ENCODE measurements at regions not wholly inside any gene's neighbourhood (a gene's known extent, or its start where the extent isn't known, plus 50 kb on each side); places are given as distances from the start of the nearest gene placed in this dataset.

DNA sequence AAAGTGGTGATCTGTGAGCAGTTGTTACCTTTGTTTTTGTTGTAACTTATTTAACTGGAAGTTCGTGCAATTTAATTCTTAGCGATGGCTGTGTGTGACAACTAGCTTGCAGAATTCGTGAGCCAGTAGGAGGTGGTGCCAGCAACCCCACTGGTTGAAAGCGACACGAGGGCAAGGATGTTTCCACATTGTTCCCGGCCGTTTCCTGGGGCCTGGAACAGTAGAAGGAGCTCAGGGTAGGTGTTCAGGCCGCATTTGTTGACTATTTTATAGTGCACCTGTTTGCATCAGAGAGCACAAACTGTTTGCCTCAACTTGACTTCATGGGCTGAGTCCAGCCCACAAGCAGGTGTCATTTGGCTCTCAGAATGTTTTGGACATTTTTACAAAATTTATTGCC lies 112.1 kb upstream of the PTPN1 start:
- no peak for ATAC-seq (ENCODE audit: insufficient number of reproducible peaks, low FRiP score, low read depth)
- DNase-seq (ENCODE audit: low spot score) = no peak
- H3K4me1 ChIP-seq (ENCODE audit: control insufficient read depth in 1 of 2, low read depth in 2 of 2) = peaks cover 47 to 78% of the 10 kb centered on the region in 2 donors
- H3K4me3 ChIP-seq = no peak overlapping the region
- no peaks in the 10 kb centered on the region for H3K27me3 ChIP-seq (replicated peaks; ENCODE audit: insufficient read depth)
- TF ChIP-seq CTCF (IDR thresholded peaks at IDR 0.05) = no peak
- H3K36me3 ChIP-seq = no peaks in the 10 kb centered on the region
- H3K9me3 ChIP-seq = no peaks in the 10 kb centered on the region
- H3K27ac ChIP-seq = peak overlapping the region; percentile 87 to 95

DNA sequence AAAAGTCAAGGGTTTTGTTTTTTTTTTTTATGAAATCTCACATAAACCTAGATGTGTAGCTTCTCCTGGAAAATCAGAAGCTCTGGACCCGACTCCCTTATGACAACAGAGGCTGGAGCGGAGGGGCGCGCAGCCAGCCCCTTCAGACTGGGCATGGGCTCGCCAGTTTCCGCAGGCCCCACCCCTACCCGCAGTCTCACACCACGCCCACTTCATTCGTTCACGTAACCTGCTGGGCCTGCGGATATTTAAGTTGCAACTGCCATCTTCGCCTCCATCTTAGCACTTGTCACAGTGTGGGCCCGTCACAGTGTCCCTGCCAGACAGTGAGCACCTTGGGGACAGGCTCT lies 111.7 kb upstream of the PTPN1 start:
- DNase-seq (ENCODE audit: low spot score) (no peak), ATAC-seq (ENCODE audit: insufficient number of reproducible peaks, low FRiP score, low read depth) (no peak)
- Histone ChIP-seq H3K4me1 (ENCODE audit: control insufficient read depth in 1 of 2, low read depth in 2 of 2) (peaks cover 48 to 81% of the 10 kb centered on the region in 2 donors), H3K4me3 (no peak overlapping the region), H3K36me3 (no peaks in the 10 kb centered on the region), H3K27me3 (replicated peaks; ENCODE audit: insufficient read depth) (no peaks in the 10 kb centered on the region), H3K27ac (peak overlapping the region; percentile 87 to 95), H3K9me3 (no peaks in the 10 kb centered on the region)
- no peak for TF ChIP-seq CTCF (IDR thresholded peaks at IDR 0.05)

DNA sequence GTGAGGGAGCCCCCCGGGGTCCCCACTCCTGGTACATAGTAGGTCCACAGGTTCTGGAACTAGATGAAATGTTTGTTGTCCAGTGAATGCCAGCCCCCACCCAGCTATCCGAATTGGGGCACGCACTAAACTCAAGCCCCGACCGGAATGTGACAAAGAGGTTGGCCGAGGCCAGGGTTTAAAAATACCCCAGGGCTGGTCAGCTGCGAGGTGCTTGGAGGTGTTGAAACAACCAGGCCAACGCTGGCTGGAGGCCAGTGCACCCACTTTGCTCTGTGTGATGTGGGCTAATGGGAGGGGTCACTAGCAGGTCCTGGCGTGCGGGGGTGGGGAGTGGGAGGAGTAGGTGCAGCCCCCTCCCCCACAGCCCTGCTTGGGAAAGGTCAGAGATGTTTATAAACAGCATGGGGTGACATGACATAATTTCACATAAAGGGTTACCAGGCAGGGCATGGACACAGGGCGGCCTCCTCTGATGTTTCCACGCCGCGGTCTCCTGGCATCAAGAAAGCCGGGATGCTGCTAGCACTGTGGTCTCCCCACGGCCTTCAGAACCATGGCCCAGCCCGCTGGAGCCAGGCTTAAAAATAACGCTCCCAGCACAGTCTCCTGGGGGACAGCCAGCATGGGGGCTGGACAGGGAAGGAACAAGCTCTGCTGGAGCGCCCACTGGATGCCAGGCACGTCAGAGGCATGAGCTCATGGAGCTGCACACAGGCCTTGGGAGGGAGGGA lies 111.2 kb upstream of the PTPN1 start:
- peak; percentile 34 for ATAC-seq (ENCODE audit: insufficient number of reproducible peaks, low FRiP score, low read depth)
- Histone ChIP-seq H3K27me3 (replicated peaks; ENCODE audit: insufficient read depth) (no peaks in the 10 kb centered on the region), H3K4me3 (peak overlapping the region; percentile 9), H3K36me3 (no peaks in the 10 kb centered on the region), H3K9me3 (no peaks in the 10 kb centered on the region), H3K27ac (peak overlapping the region; percentile 87 to 95), H3K4me1 (ENCODE audit: control insufficient read depth in 1 of 2, low read depth in 2 of 2) (peaks cover 53 to 84% of the 10 kb centered on the region in 2 donors)
- TF ChIP-seq CTCF (IDR thresholded peaks at IDR 0.05) = no peak
- peak; percentile 87 for DNase-seq (ENCODE audit: low spot score)

GRCh38 chr20:50399555-50399916 lies 110.6 kb upstream of the PTPN1 start:
- no peak for TF ChIP-seq CTCF (IDR thresholded peaks at IDR 0.05)
- Histone ChIP-seq H3K36me3 (no peaks in the 10 kb centered on the region), H3K4me3 (no peak overlapping the region), H3K27me3 (replicated peaks; ENCODE audit: insufficient read depth) (no peaks in the 10 kb centered on the region), H3K27ac (peak overlapping the region; percentile 87 to 95), H3K4me1 (ENCODE audit: control insufficient read depth in 1 of 2, low read depth in 2 of 2) (peaks cover 55 to 84% of the 10 kb centered on the region in 2 donors), H3K9me3 (no peaks in the 10 kb centered on the region)
- DNase-seq (ENCODE audit: low spot score) (no peak), ATAC-seq (ENCODE audit: insufficient number of reproducible peaks, low FRiP score, low read depth) (no peak)

DNA sequence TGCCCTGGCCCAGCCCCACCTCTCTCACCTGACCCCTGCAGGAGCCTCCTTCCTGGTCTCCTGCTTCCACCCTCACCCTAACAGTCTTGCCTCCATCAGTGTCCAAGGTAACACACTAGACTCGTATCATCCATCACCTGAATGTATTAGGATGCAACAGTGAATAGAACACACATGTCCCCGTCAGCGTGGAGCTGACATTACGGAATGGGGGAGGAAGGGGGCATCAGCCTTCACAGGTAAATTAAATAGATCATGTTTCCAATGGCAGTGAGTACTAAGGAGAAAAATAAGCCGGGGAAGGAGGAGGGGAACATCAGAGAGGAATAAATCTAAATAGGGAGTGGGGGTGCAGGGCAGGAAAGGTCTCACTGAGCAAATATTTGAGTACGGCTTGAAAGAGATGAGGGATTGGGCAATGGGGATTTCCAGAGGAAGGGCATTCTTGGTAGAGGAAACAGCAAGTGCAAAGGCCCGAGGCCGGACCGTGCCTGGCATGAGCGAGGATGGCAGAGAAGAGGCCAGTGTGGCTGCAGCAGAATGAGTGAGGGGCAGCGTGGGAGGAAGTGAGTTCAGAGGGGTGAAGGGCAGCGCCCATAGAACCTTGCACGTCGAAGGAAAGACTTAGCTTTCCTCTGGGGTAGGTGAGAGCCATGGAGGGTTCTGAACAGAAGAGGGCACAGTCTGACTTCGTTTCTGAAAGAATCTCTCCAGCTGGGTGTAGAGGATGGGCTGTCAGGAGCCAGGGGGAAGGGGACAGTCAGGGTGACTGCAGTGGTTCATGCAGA lies 110.1 kb upstream of the PTPN1 start:
- DNase-seq (ENCODE audit: low spot score) = no peak
- H3K4me3 ChIP-seq = no peak overlapping the region
- no peaks in the 10 kb centered on the region for H3K9me3 ChIP-seq
- peaks cover 50 to 84% of the 10 kb centered on the region in 2 donors for H3K4me1 ChIP-seq (ENCODE audit: control insufficient read depth in 1 of 2, low read depth in 2 of 2)
- peak overlapping the region; percentile 87 to 95 for H3K27ac ChIP-seq
- no peak for TF ChIP-seq CTCF (IDR thresholded peaks at IDR 0.05)
- peak; percentile 17 for ATAC-seq (ENCODE audit: insufficient number of reproducible peaks, low FRiP score, low read depth)
- H3K27me3 ChIP-seq (replicated peaks; ENCODE audit: insufficient read depth) = no peaks in the 10 kb centered on the region
- no peaks in the 10 kb centered on the region for H3K36me3 ChIP-seq
